NT2/D1 (cell line): ENCODE measurements at regions not wholly inside any gene's neighbourhood (a gene's known extent, or its start where the extent isn't known, plus 50 kb on each side); places are given as distances from the start of the nearest gene placed in this dataset.

Source experiments
- DNase-seq: peaks from one replicate; pipeline ENCODE4 v3.0.0-alpha.2; 2011; ENCODE audit warnings: low read depth, low spot score
- H3K27me3 ChIP-seq: 2 replicates; pipeline ENCODE4 v1.6.0; 2011; ENCODE audit warnings: mild to moderate bottlenecking; ENCODE audit not compliant: insufficient read length, insufficient read depth
- H3K36me3 ChIP-seq: 2 replicates; pipeline ENCODE4 v1.6.1; 2011; ENCODE audit warnings: mild to moderate bottlenecking, low read length, mixed read lengths; ENCODE audit not compliant: insufficient read depth, insufficient read length
- H3K4me1 ChIP-seq: 2 replicates; pipeline ENCODE4 v1.5.1; 2011; ENCODE audit not compliant: insufficient read depth, insufficient read length
- H3K4me3 ChIP-seq: 2 replicates; pipeline ENCODE4 v1.5.1; 2011; ENCODE audit warnings: low read depth; ENCODE audit not compliant: insufficient read length
- H3K9ac ChIP-seq: 2 replicates; pipeline ENCODE4 v1.6.0; 2011; ENCODE audit warnings: low read depth; ENCODE audit not compliant: insufficient read length
- H3K9me3 ChIP-seq: 2 replicates; pipeline ENCODE4 v1.5.1; 2011; ENCODE audit warnings: mild to moderate bottlenecking, low read length; ENCODE audit not compliant: insufficient read depth
- SUZ12 ChIP-seq: IDR thresholded peaks from 2 replicates; pipeline ENCODE4 v1.6.1; 2011; ENCODE audit not compliant: insufficient read length, insufficient read depth; ENCODE audit errors: extremely low read depth
- YY1 ChIP-seq: IDR thresholded peaks from 2 replicates; pipeline ENCODE4 v1.6.1; 2011; ENCODE audit not compliant: insufficient read length, insufficient read depth
- ZNF274 ChIP-seq: IDR thresholded peaks from 2 replicates; pipeline ENCODE4 v1.6.1; 2011; ENCODE audit warnings: mild to moderate bottlenecking, low read depth, low read length

- no peaks in the 10 kb centered on the region for H3K9me3 ChIP-seq
- TF ChIP-seq YY1 = no peak
- TF ChIP-seq SUZ12 = no peak
- TF ChIP-seq ZNF274 = no peak
- no peaks in the 10 kb centered on the region for H3K27me3 ChIP-seq
- no peak for DNase-seq
- no peak overlapping the region for H3K4me3 ChIP-seq
- H3K4me1 ChIP-seq = no peaks in the 10 kb centered on the region
- H3K36me3 ChIP-seq = no peaks in the 10 kb centered on the region
- no peak overlapping the region for H3K9ac ChIP-seq
These were observed 438.7 kb downstream of the LRFN5 start for GRCh38 chr14:42045383-42045782.

- no peak overlapping the region for H3K4me3 ChIP-seq
- H3K36me3 ChIP-seq = no peaks in the 10 kb centered on the region
- H3K9me3 ChIP-seq = no peaks in the 10 kb centered on the region
- no peak for TF ChIP-seq SUZ12
- no peak for TF ChIP-seq YY1
- no peak for TF ChIP-seq ZNF274
- H3K9ac ChIP-seq = no peak overlapping the region
- no peaks in the 10 kb centered on the region for H3K4me1 ChIP-seq
- no peaks in the 10 kb centered on the region for H3K27me3 ChIP-seq
- no peak for DNase-seq
These were observed 421.9 kb downstream of the LRFN5 start for GRCh38 chr14:42028607-42029006.

GRCh38 chr14:42027271-42027670 lies 420.6 kb downstream of the LRFN5 start:
- no peaks in the 10 kb centered on the region for H3K9me3 ChIP-seq
- DNase-seq = no peak
- H3K4me1 ChIP-seq = no peaks in the 10 kb centered on the region
- H3K27me3 ChIP-seq = no peaks in the 10 kb centered on the region
- TF ChIP-seq ZNF274 = no peak
- TF ChIP-seq SUZ12 = no peak
- TF ChIP-seq YY1 = no peak
- H3K9ac ChIP-seq = no peak overlapping the region
- H3K36me3 ChIP-seq = no peaks in the 10 kb centered on the region
- H3K4me3 ChIP-seq = no peak overlapping the region

- H3K4me3 ChIP-seq = no peak overlapping the region
- H3K9ac ChIP-seq = no peak overlapping the region
- no peaks in the 10 kb centered on the region for H3K9me3 ChIP-seq
- no peaks in the 10 kb centered on the region for H3K27me3 ChIP-seq
- no peaks in the 10 kb centered on the region for H3K4me1 ChIP-seq
- no peaks in the 10 kb centered on the region for H3K36me3 ChIP-seq
- TF ChIP-seq ZNF274 (no peak), YY1 (no peak), SUZ12 (no peak)
- DNase-seq = no peak
These were observed 416.8 kb downstream of the LRFN5 start for GRCh38 chr14:42023452-42023851.

- TF ChIP-seq ZNF274 = no peak
- TF ChIP-seq YY1 = no peak
- TF ChIP-seq SUZ12 = no peak
- H3K27me3 ChIP-seq = no peaks in the 10 kb centered on the region
- no peak overlapping the region for H3K9ac ChIP-seq
- DNase-seq = no peak
- H3K4me1 ChIP-seq = no peaks in the 10 kb centered on the region
- H3K36me3 ChIP-seq = no peaks in the 10 kb centered on the region
- no peaks in the 10 kb centered on the region for H3K9me3 ChIP-seq
- H3K4me3 ChIP-seq = no peak overlapping the region
These were observed 407.6 kb downstream of the LRFN5 start for GRCh38 chr14:42014301-42014700.

GRCh38 chr14:42013559-42013958 lies 406.9 kb downstream of the LRFN5 start:
- no peak for TF ChIP-seq SUZ12
- TF ChIP-seq ZNF274 = no peak
- no peak for TF ChIP-seq YY1
- no peak for DNase-seq
- H3K9me3 ChIP-seq = no peaks in the 10 kb centered on the region
- H3K4me1 ChIP-seq = no peaks in the 10 kb centered on the region
- H3K4me3 ChIP-seq = no peak overlapping the region
- no peaks in the 10 kb centered on the region for H3K36me3 ChIP-seq
- no peak overlapping the region for H3K9ac ChIP-seq
- no peaks in the 10 kb centered on the region for H3K27me3 ChIP-seq

GRCh38 chr14:42013153-42013552 lies 406.5 kb downstream of the LRFN5 start:
- Histone ChIP-seq H3K9ac (no peak overlapping the region), H3K27me3 (no peaks in the 10 kb centered on the region), H3K4me1 (no peaks in the 10 kb centered on the region), H3K36me3 (no peaks in the 10 kb centered on the region), H3K4me3 (no peak overlapping the region), H3K9me3 (no peaks in the 10 kb centered on the region)
- TF ChIP-seq ZNF274 = no peak
- TF ChIP-seq YY1 = no peak
- TF ChIP-seq SUZ12 = no peak
- DNase-seq = no peak

- TF ChIP-seq SUZ12 = no peak
- H3K4me3 ChIP-seq = no peak overlapping the region
- no peak for DNase-seq
- no peaks in the 10 kb centered on the region for H3K27me3 ChIP-seq
- H3K36me3 ChIP-seq = no peaks in the 10 kb centered on the region
- H3K9ac ChIP-seq = no peak overlapping the region
- H3K4me1 ChIP-seq = no peaks in the 10 kb centered on the region
- H3K9me3 ChIP-seq = no peaks in the 10 kb centered on the region
These were observed 404.5 kb downstream of the LRFN5 start for GRCh38 chr14:42011221-42011620.
